ENCODE measurements at regions not wholly inside any gene's neighbourhood (a gene's known extent, or its start where the extent isn't known, plus 50 kb on each side); places are given as distances from the start of the nearest gene placed in this dataset.

- POLR2A ChIA-PET: no interaction called here
- no peaks in the 10 kb centered on the region for H3K36me3 Mint-ChIP-seq (ENCODE audit: low read depth)
- no peaks in the 10 kb centered on the region for H3K4me1 Mint-ChIP-seq (ENCODE audit: low read depth)
- TF ChIP-seq, protein P1, sequence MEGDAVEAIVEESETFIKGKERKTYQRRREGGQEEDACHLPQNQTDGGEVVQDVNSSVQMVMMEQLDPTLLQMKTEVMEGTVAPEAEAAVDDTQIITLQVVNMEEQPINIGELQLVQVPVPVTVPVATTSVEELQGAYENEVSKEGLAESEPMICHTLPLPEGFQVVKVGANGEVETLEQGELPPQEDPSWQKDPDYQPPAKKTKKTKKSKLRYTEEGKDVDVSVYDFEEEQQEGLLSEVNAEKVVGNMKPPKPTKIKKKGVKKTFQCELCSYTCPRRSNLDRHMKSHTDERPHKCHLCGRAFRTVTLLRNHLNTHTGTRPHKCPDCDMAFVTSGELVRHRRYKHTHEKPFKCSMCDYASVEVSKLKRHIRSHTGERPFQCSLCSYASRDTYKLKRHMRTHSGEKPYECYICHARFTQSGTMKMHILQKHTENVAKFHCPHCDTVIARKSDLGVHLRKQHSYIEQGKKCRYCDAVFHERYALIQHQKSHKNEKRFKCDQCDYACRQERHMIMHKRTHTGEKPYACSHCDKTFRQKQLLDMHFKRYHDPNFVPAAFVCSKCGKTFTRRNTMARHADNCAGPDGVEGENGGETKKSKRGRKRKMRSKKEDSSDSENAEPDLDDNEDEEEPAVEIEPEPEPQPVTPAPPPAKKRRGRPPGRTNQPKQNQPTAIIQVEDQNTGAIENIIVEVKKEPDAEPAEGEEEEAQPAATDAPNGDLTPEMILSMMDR (IDR thresholded peaks at IDR 0.05): no peak
- no peak for ATAC-seq
- CTCF ChIA-PET: no interaction called here
- H3K27me3 Mint-ChIP-seq: no peaks in the 10 kb centered on the region
- no peak overlapping the region for H3K27ac Mint-ChIP-seq
- no peak for DNase-seq
- H3K9me3 Mint-ChIP-seq: peaks cover 2% of the 10 kb centered on the region
- no peak overlapping the region for H3K4me3 Mint-ChIP-seq
- intact Hi-C loops (cut with micrococcal nuclease): no loop called here
Observed at GRCh38 chr9:28289746-28290145, 716.5 kb upstream of the C9orf72 start.

GRCh38 chr9:28293369-28294090 lies 720.2 kb upstream of the C9orf72 start:
- no peak for ATAC-seq
- Mint-ChIP-seq H3K9me3 (no peaks in the 10 kb centered on the region), H3K4me3 (no peak overlapping the region), H3K4me1 (ENCODE audit: low read depth) (no peaks in the 10 kb centered on the region), H3K27me3 (no peaks in the 10 kb centered on the region), H3K27ac (no peak overlapping the region), H3K36me3 (ENCODE audit: low read depth) (no peaks in the 10 kb centered on the region)
- intact Hi-C loops (cut with micrococcal nuclease): no loop called here
- TF ChIP-seq, protein P1 (IDR thresholded peaks at IDR 0.05): no peak
- CTCF ChIA-PET: no interaction called here
- POLR2A ChIA-PET: no interaction called here
- DNase-seq: no peak

DNA sequence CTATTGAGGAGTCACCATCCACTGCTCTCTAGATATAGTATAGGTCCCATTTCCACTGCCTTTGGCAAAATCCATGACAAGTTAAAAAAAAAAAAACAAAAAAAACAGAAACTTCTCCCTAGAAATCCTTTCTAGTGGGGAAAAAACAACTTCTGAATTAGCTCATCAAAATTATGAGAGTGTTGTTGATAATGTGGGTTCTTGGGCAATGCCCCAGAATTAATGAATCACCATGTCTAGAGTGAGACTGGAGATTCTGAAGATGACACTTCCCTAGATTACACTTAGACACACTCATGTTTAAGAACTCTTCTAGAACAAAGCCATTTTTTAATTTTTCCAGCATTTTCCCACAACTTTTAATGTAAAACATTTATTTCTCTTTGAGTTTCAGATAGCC lies 728.0 kb upstream of the C9orf72 start:
- DNase-seq (no peak), ATAC-seq (no peak)
- Mint-ChIP-seq H3K4me1 (ENCODE audit: low read depth) (no peaks in the 10 kb centered on the region), H3K27me3 (no peaks in the 10 kb centered on the region), H3K4me3 (no peak overlapping the region), H3K27ac (no peak overlapping the region), H3K9me3 (peaks cover 4% of the 10 kb centered on the region), H3K36me3 (ENCODE audit: low read depth) (no peaks in the 10 kb centered on the region)
- TF ChIP-seq, protein P1 (IDR thresholded peaks at IDR 0.05): no peak
- CTCF ChIA-PET: no interaction called here
- POLR2A ChIA-PET: no interaction called here
- intact Hi-C loops (cut with micrococcal nuclease): no loop called here

DNA sequence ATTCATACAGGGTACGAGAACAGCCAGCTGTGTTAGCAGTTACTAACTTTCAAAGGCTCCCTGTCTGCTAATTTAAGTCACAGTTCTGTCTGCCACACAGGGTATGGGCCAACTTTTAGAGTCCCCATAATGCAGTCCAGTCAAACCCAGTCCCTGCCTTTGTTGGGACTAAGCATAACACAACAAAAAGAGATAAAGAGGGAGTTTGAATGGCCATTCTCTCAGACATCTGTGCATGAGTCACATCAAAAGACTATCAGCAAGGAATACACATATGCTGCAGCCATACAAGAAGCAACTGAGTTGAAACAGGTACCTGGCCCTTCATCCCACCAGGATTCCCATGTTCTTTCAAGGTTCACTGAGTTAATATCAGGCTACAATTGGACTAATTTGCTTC lies 744.5 kb upstream of the C9orf72 start:
- Mint-ChIP-seq H3K27me3 (no peaks in the 10 kb centered on the region), H3K4me1 (ENCODE audit: low read depth) (no peaks in the 10 kb centered on the region), H3K9me3 (no peaks in the 10 kb centered on the region), H3K27ac (no peak overlapping the region), H3K4me3 (no peak overlapping the region), H3K36me3 (ENCODE audit: low read depth) (no peaks in the 10 kb centered on the region)
- ChIA-PET POLR2A (no interaction called here), CTCF (no interaction called here)
- DNase-seq (no peak), ATAC-seq (no peak)
- intact Hi-C loops (cut with micrococcal nuclease): no loop called here
- TF ChIP-seq, protein P1 (IDR thresholded peaks at IDR 0.05): no peak

GRCh38 chr9:28318515-28318914 lies 745.2 kb upstream of the C9orf72 start:
- ChIA-PET POLR2A (no interaction called here), CTCF (no interaction called here)
- H3K9me3 Mint-ChIP-seq: no peaks in the 10 kb centered on the region
- no peaks in the 10 kb centered on the region for H3K36me3 Mint-ChIP-seq (ENCODE audit: low read depth)
- ATAC-seq (no peak), DNase-seq (no peak)
- no peak overlapping the region for H3K27ac Mint-ChIP-seq
- intact Hi-C loops (cut with micrococcal nuclease): no loop called here
- H3K27me3 Mint-ChIP-seq: no peaks in the 10 kb centered on the region
- no peak overlapping the region for H3K4me3 Mint-ChIP-seq
- H3K4me1 Mint-ChIP-seq (ENCODE audit: low read depth): no peaks in the 10 kb centered on the region
- TF ChIP-seq, protein P1 (IDR thresholded peaks at IDR 0.05): no peak
